ENCODE measurements at regions not wholly inside any gene's neighbourhood (a gene's known extent, or its start where the extent isn't known, plus 50 kb on each side); places are given as distances from the start of the nearest gene placed in this dataset.

DNA sequence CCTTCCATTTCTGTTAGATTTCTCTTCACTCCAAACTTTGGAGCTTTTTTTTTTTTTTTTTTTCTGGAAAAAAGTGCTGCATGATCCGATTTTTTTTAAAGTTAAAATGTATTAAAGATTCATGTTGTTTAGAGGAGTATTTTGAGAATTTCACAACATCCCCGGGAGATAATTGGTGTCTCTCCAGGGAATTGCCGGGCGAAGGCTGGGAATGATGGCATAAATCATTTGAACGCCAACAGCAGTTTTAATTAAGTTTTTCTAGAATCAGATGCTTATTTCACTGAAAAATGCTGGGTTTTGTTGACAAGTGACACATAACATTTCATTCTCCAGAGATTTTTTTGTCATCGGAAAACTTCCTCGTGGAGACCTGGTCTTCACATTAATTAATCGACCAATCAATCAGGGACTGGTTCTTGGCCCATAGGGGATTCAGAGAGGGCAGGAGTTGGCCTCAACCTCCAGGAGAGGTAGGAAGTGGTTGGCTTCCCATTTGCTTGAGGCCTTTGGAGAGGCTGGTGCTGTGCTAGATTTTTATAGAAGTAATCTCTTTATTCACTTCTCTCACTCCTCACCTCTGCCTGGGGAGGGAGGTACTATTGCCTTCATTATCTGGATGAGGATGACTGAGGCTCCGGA, 439.4 kb downstream of the TYW1 start:
- Histone ChIP-seq H3K27ac (ENCODE audit: low read depth, low read length) (no peak overlapping the region), H3K9me3 (ENCODE audit: insufficient read depth in 2 of 2, low read depth in 1 of 2, low read length in 1 of 2) (peaks cover 17 to 21% of the 10 kb centered on the region in 2 experiments; a peak in 3 of 4 replicates), H2BK120ac (replicated peaks; ENCODE audit: low read depth, low read length) (no peak overlapping the region), H2AK5ac (ENCODE audit: low read depth, low read length) (no peak overlapping the region), H3K18ac (ENCODE audit: extremely low read depth, low read length) (no peak overlapping the region), H4K5ac (ENCODE audit: insufficient read length, low read depth, low read length) (no peak overlapping the region), H2BK12ac (ENCODE audit: low read depth, low read length) (no peak overlapping the region), H2AFZ (ENCODE audit: low read length) (no peak overlapping the region), H2BK15ac (ENCODE audit: low read length) (no peak overlapping the region), H3K27me3 (replicated peaks in 1 of 4; ENCODE audit: control insufficient read depth in 3 of 4, extremely low read depth in 1 of 4, insufficient read depth in 3 of 4, low read length in 3 of 4) (no peaks in the 10 kb centered on the region), H4K20me1 (replicated peaks in 1 of 2; ENCODE audit: control insufficient read depth in 1 of 2, insufficient read depth in 2 of 2, low read length in 2 of 2) (no peaks in the 10 kb centered on the region), H3K79me2 (ENCODE audit: control insufficient read depth in 1 of 2, insufficient read depth in 2 of 2, low read length in 2 of 2) (no peaks in the 10 kb centered on the region), H3K9ac (replicated peaks in 1 of 4; ENCODE audit: extremely low read depth in 1 of 4, low read depth in 3 of 4, low read length in 3 of 4) (no peak overlapping the region), H3K14ac (ENCODE audit: insufficient read length) (no peak overlapping the region), H3K4ac (replicated peaks; ENCODE audit: insufficient read length, low read depth, low read length) (no peak overlapping the region), H3K4me2 (ENCODE audit: insufficient read depth in 1 of 2, low read depth in 2 of 2, low read length in 2 of 2) (no peak overlapping the region), H2BK20ac (ENCODE audit: low read length) (no peak overlapping the region), H3K4me3 (ENCODE audit: extremely low read depth in 1 of 4, insufficient read depth in 2 of 4, low read depth in 3 of 4, low read length in 4 of 4) (no peak overlapping the region), H3K79me1 (ENCODE audit: low read depth, low read length) (no peaks in the 10 kb centered on the region), H2BK5ac (ENCODE audit: low read depth, low read length) (no peak overlapping the region), H3K23me2 (ENCODE audit: low read depth, low read length) (no peaks in the 10 kb centered on the region), H3K36me3 (ENCODE audit: control insufficient read depth in 2 of 4, insufficient read depth in 4 of 4, low read length in 3 of 4) (no peaks in the 10 kb centered on the region), H4K91ac (replicated peaks; ENCODE audit: insufficient read length, low read length) (no peak overlapping the region), H3K4me1 (replicated peaks in 1 of 4; ENCODE audit: control insufficient read depth in 3 of 4, insufficient read depth in 4 of 4, low read length in 3 of 4) (peaks cover 2 to 5% (median 4%) of the 10 kb centered on the region in 4 experiments; a peak in 6 of 7 replicates), H3K23ac (ENCODE audit: insufficient read length) (no peak overlapping the region), H4K8ac (ENCODE audit: extremely low read depth, insufficient read depth, low read length) (no peak overlapping the region), H3K56ac (replicated peaks; ENCODE audit: insufficient read length, low read depth, low read length) (no peak overlapping the region)
- CTCF ChIA-PET (ENCODE audit: partially characterized antibody) = no interaction called here
- DNase-seq (ENCODE audit: low read depth in 1 of 2, low spot score in 2 of 2) (no peak), FAIRE-seq (no peak)
- POLR2A ChIA-PET (ENCODE audit: partially characterized antibody) = no interaction called here
- 90% methylated on average over 9 of the region's 9 CpGs; no CpG with 5 or more reads in 1 of the 2 experiments for WGBS, 2 experiments (ENCODE audit: extremely low coverage in 1 of 2, insufficient coverage in 1 of 2, insufficient read length in 1 of 2, insufficient replicate concordance in 2 of 2, low coverage in 1 of 2, low lambda C conversion rate in 2 of 2, missing lambda C conversion rate in 1 of 2)
- no peak for TF ChIP-seq POLR2AphosphoS5 (IDR thresholded peaks at IDR 0.05; ENCODE audit: low read depth, low read length)

All from H1 (cell line).